GM12865 (cell line): ENCODE measurements at regions not wholly inside any gene's neighbourhood (a gene's known extent, or its start where the extent isn't known, plus 50 kb on each side); places are given as distances from the start of the nearest gene placed in this dataset.
A peak's percentile ranks its signal among the peaks of the same experiment; 100 is the strongest.

ENCODE experiments used
- DNase-seq: peaks from one replicate; pipeline ENCODE4 v3.0.0; 2010; ENCODE audit warnings: low read depth
- H3K4me3 ChIP-seq: 2 replicates; pipeline ENCODE4 v1.5.1; 2011; ENCODE audit warnings: mild to moderate bottlenecking, low read depth, low read length, control low read depth
- TF ChIP-seq, protein P1 (sequence below): IDR thresholded peaks from 2 replicates; pipeline ENCODE4 v1.5.1; 2011; ENCODE audit warnings: low read length, control low read depth, low read depth, inconsistent platforms; ENCODE audit not compliant: insufficient read depth; ENCODE audit errors: missing control alignments

DNA sequence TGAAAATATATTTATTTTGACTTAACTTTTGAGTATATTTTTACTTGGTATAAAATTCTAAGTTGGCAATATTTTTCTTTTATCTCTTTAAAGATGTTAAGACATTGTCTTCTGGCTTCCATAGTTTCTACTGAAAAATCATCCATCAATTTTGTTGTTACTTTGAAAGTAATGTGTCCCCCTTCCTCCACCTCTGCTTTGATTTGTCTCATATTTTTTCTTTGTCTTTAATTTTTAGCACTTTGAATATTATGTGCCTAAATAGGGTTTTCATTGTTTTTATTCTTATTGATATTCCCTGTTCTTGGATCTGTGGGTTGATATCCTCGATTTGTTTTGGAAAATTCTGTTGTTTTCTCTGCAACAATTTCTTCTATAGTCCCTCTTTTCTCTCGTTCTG, 157.4 kb downstream of the CD47 start:
- TF ChIP-seq, protein P1, sequence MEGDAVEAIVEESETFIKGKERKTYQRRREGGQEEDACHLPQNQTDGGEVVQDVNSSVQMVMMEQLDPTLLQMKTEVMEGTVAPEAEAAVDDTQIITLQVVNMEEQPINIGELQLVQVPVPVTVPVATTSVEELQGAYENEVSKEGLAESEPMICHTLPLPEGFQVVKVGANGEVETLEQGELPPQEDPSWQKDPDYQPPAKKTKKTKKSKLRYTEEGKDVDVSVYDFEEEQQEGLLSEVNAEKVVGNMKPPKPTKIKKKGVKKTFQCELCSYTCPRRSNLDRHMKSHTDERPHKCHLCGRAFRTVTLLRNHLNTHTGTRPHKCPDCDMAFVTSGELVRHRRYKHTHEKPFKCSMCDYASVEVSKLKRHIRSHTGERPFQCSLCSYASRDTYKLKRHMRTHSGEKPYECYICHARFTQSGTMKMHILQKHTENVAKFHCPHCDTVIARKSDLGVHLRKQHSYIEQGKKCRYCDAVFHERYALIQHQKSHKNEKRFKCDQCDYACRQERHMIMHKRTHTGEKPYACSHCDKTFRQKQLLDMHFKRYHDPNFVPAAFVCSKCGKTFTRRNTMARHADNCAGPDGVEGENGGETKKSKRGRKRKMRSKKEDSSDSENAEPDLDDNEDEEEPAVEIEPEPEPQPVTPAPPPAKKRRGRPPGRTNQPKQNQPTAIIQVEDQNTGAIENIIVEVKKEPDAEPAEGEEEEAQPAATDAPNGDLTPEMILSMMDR, result no peak
- H3K4me3 ChIP-seq, result no peak overlapping the region
- DNase-seq, result no peak

DNA sequence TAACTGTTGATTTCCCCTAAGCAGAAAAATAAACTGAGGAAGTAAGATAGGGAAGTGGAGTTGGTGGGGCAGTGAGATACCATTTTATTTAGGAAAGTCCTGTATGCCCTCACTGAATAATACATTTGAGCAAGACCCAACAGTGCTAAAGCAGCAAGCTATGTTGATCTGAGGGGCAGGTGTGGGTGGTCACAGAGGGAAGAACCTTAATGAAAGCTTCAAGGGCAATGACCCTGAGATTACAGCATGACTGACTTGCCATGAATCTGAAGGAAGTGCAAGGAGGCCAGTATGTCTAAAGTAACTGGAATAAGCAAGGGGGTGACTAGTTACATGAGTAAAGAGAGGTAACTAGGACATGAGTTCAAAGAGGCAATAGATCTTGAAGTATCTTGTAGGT, 159.5 kb downstream of the CD47 start:
- TF ChIP-seq, protein P1, result no peak
- no peak for DNase-seq
- H3K4me3 ChIP-seq, result no peak overlapping the region

DNA sequence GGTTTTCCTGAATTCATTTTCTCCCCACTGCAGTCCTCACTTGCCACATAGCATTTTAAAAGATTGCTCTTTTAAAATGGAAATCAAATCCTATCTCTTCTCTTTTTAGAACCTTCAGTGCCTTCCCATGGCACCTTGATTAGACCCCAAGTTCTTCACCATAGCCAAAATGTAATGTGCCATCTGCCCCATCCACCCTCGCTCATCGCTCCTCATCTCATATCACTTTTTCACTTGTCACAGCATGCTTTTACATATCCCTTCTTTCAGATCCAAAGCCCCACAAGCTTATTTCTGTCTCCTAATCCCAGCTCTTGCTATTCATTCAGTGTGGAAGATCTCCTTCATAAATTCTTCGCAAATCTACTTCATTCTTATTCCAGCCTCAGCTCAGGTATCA, 161.7 kb downstream of the CD47 start:
- no peak for DNase-seq
- TF ChIP-seq, protein P1, result no peak
- no peak overlapping the region for H3K4me3 ChIP-seq

DNA sequence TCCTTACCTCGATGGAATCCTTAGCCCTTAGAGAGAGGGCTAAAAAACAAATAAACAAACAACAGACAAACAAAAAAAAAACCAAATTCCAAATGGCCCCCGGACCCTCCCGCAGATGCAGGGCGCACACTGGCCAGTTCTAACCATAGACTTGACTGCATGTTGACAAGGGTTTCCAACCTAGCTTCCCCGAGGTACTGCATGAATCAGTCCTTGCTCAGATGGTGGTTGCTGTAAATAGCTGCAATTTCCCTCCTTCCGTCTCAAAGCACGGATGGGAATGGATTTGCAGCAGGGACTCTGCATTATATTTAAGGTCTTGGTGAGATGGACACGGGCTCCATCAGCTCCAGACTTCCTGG, 162.8 kb downstream of the CD47 start:
- no peak for DNase-seq
- TF ChIP-seq, protein P1, result no peak
- peak overlapping the region; percentile 47 for H3K4me3 ChIP-seq

DNA sequence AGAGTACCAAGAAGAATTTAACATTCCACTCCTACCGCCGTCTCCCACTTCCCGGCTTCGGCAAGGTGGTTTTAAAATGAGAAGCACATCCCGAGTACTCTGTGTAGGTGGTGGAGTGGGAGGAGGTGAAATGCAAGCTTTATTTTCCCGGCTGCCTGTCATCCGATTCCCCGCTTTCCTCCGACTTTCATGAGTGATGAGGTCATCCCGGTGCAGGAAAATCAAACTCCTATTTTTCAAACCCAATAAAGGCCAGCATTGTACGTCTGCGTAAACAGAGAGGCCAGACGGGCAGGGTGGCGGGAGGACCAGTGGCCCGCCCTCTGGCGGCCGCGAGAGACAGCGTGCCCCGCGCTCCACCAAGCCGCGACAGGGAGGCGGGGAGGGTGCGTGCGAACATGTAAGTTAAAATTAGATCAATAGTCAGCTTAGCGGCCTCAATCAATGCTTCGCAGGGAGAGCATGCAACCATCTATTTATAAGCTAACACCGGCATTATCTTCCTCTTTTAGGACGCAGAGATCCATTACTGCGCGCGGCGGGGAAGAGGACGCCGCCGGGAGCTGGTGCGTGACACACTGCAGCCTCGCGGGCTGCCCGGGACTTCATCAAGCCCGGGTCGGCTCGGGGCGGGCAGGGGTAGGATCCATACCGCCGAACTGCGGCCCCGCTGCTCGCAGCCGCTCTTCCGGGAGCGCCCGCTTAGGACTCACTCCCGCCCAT, 163.3 kb downstream of the CD47 start:
- DNase-seq, result peak; percentile 77
- H3K4me3 ChIP-seq, result peak overlapping the region; percentile 47
- TF ChIP-seq, protein P1, result peak; percentile 93

DNA sequence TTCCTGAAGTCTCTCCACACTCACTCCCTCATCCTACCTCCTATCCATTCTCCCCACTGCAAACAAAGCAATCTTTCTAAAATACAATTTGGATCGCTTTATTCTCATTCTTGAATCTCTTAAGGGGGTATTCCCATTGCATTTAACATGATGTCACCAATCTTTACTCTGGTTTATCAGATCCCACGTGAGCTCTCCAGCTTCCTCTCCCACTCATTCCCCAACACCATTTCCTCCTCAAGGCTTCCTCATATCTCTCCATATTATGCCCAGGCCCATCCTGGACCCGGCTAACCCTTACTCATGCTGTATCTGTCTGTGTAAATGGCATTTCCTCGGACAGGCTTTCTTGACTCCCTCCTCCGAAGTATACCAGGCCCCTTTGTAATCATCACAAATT, 165.0 kb downstream of the CD47 start:
- no peak overlapping the region for H3K4me3 ChIP-seq
- DNase-seq, result no peak
- TF ChIP-seq, protein P1, result no peak

DNA sequence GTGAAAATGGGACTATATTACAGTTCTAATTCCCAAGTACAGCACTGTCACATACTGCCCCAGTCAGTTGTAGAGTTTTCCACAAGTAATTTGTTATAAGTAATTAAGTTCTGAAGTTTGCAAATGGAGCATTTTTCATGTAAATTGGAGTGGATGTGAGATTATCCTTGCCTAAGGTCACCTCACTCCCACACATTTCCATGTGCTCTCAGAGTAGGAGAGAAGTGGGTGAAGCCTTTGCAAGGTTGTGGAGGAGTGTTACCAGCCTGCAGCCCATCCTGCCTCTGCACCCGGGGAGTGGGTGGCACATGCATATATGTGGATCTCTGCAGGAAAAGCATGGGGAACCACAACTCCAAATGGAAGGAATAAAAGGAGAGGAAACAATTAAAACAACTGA, 169.8 kb downstream of the CD47 start:
- H3K4me3 ChIP-seq, result no peak overlapping the region
- TF ChIP-seq, protein P1, result no peak
- no peak for DNase-seq
